Cardiac fibroblast (primary cell): ENCODE measurements at regions not wholly inside any gene's neighbourhood (a gene's known extent, or its start where the extent isn't known, plus 50 kb on each side); places are given as distances from the start of the nearest gene placed in this dataset.
"Not testable (repeated sequence)": the region's sequence is repeated elsewhere in the genome, so short reads cannot be mapped to it uniquely, and the experiment has no call there.

ENCODE experiments used
- DNase-seq, 2 donors: peaks; one replicate each; pipeline versions ENCODE4 v3.0.0 to v3.0.0-alpha.2; 2010; ENCODE audit warnings: low read depth in 2 of 2
- H3K4me3 ChIP-seq, 2 donors: replicated peaks in 1 of 2; 1 replicate in 1 of 2; 2 replicates in 1 of 2; pipeline ENCODE4 v1.5.1; 2011; ENCODE audit warnings: low read depth in 2 of 2, low read length in 2 of 2, mild to moderate bottlenecking in 2 of 2, moderate library complexity in 1 of 2
- TF ChIP-seq, protein P1 (sequence below): IDR thresholded peaks from one replicate; pipeline ENCODE4 v1.5.1; 2011; ENCODE audit warnings: low read depth, mild to moderate bottlenecking, low read length, inconsistent platforms

DNA sequence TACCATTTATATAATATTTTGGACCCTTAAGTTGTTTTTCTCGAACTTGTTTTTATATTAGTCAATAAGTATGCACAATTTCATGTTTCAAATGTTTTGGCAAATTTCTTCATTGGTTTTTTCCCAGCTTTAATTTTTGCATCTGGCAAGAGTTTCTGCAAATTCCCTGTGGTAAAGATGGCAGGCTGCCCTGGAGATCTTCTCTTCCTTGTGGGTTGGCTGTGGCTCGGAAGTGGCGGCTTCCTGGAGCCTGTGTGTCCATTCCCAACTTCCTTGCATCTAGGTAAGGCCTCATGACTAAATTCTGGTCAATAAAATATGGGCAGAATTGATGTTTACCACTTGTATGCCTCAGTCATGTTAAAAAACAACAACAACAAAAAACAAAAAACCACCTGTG, 818.6 kb downstream of the EPHA4 start:
- TF ChIP-seq, protein P1, sequence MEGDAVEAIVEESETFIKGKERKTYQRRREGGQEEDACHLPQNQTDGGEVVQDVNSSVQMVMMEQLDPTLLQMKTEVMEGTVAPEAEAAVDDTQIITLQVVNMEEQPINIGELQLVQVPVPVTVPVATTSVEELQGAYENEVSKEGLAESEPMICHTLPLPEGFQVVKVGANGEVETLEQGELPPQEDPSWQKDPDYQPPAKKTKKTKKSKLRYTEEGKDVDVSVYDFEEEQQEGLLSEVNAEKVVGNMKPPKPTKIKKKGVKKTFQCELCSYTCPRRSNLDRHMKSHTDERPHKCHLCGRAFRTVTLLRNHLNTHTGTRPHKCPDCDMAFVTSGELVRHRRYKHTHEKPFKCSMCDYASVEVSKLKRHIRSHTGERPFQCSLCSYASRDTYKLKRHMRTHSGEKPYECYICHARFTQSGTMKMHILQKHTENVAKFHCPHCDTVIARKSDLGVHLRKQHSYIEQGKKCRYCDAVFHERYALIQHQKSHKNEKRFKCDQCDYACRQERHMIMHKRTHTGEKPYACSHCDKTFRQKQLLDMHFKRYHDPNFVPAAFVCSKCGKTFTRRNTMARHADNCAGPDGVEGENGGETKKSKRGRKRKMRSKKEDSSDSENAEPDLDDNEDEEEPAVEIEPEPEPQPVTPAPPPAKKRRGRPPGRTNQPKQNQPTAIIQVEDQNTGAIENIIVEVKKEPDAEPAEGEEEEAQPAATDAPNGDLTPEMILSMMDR, result no peak
- no peak for DNase-seq

DNA sequence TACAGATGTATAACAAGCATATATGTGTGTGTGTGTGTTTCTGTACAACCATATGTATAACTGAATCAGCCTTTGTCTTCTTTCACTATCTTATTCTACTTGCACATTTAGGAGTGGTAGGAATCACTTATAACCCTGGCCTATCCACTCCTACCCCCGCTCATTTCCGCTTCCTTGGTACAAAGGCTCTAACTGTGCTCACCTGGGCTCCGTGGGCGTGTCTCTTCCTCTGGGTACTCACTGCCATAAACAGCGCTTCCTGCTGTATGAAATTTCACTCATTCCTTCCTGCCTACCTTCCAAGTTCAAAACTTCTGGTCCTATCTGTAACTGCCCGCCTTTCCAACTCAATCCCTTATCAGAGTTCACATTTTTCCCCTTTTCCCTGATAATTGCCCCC, 815.5 kb downstream of the EPHA4 start:
- H3K4me3 ChIP-seq, result no peak overlapping the region
- DNase-seq, result no peak
- TF ChIP-seq, protein P1, result no peak

More for the DNA sequence above, 818.6 kb downstream of the EPHA4 start:
- H3K4me3 ChIP-seq, result no peak overlapping the region

DNA sequence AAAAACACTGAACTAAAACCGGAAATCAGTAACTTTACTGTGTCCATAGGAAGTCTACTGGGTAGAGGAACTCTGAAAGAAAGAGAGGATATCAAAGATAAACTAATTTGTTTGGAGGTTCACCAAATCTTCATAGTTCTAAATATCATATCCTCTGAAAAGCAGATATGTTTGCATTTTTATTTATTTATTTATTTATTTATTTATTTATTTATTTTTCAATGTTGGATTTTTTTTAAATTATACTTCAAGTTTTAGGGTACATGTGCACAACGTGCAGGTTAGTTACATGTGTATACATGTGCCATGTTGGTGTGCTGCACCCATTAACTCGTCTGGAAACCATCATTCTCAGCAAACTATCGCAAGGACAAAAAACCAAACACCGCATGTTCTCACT, 813.7 kb downstream of the EPHA4 start:
- DNase-seq, H3K4me3 ChIP-seq: not testable (repeated sequence)

DNA sequence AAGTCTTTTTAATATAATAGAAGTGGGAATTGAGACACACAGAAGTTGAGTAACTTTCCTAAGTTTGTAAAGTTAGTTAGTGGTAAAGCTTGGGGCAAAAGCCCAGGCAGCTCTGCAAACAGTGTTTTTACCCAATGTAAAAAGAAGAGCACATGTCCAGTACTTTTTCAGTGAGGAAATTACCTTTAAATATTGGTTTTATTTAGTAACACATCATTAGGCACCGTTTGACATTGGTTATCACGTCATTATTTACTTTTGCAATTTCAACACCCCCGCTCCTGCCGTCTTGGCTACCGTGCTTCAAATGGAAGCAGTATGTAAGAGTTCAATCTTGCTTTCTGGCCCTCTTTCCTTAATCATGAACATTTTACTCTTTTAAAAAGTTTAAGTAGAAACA, 807.9 kb downstream of the EPHA4 start:
- no peak overlapping the region for H3K4me3 ChIP-seq
- DNase-seq, result no peak
- TF ChIP-seq, protein P1, result no peak

DNA sequence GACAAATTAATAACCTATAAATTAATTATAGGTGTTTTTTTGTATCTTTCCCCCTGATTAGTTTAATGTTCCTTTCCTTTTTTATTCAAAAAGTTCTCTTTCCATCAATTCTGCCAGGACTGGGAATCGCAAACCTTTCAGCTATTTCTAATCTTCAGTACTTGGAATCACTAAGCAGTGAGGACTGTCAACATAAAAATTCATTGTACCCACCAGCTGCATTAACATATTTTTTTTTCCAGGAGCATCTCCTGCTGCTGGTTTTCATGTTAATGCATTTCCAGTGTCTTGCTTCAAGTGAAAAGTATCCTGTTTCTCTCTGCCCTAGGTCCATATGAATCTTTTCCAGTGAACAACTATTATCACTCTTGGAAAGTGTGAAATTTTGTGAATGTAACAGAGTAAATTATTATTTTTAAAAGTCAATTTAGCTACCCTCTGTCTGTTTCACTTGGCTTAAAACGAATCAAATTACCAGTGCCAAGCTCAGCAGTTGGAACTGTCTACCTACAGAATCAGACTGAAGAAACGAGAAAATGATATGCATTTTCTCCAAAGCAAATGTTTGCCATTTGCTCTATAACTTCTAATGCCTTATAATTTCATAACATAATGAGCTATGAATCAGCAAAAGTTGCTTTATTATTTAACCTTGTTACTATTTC, 804.4 kb downstream of the EPHA4 start:
- no peak overlapping the region for H3K4me3 ChIP-seq
- DNase-seq, result no peak
- TF ChIP-seq, protein P1, result no peak

DNA sequence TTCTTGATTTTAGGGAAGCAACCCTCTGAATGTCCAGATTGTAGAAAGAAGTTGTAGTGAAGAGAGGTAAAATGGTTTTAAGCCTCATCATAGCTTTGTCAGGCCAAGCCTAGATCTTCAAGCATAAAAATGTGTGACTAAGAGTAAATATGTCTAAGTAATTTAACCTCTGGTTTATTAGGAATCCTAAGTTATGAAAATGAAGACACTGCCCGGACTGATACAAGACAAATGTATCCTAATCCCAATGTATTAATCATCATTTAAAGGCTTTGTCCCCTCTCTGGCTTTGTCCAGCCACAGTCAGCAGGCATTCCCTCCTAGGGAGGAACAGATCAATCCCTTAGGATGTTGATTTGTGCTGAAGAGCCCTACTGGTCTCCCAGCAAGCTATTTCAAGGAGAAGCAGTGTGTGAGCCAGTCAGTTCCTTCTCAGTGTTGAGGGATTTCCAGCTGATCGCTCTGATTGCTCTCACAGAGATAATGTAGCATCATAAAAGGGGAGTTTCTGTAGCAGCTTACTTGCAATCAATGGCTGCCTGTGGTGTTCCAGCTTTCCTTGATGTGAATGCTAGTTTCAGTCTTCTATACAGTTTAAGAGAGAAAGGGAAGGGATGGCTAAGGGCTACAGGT, 796.1 kb downstream of the EPHA4 start:
- no peak for DNase-seq
- H3K4me3 ChIP-seq, result no peak overlapping the region
- TF ChIP-seq, protein P1, result no peak

DNA sequence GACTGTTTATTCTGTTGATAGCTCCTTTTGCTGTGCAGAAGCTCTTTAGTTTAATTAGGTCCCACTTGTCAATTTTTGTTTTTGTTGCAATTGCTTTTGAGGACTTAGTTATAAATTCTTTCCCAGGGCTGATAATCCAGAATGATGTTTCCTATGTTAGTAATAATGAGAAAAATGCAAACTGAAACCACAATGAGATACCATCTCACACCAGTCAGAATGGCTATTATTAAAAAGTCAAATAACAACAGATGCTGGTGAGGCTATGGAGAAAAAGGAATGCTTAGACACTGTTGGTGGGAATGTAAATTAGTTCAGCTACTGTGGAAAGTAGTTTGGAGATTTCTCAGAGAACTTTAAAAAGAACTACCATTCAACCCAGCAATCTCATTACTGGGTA, 793.0 kb downstream of the EPHA4 start:
- H3K4me3 ChIP-seq, DNase-seq: not testable (repeated sequence)

DNA sequence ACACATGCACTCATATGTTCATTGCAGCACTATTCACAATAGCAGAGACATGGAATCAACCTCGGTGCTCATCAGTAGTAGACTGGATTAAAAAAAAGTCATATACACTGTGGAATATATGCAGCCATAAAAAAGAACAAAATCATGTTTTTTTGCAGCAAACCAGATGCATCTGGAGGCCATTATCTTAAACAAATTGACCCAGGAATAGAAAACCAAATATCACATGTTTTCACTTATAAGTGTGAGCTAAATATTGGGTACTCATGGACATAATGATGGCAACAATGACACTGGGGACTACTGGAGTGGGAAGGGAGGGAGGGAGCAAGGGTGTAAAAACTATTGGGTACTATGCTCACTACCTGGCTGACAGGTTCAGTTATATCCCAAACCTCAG, 792.6 kb downstream of the EPHA4 start:
- no peak for DNase-seq
- H3K4me3 ChIP-seq, result no peak overlapping the region
- TF ChIP-seq, protein P1, result no peak
